Upper lobe of left lung (tissue), 4 donors: ENCODE measurements at regions not wholly inside any gene's neighbourhood (a gene's known extent, or its start where the extent isn't known, plus 50 kb on each side); places are given as distances from the start of the nearest gene placed in this dataset.

Experiments
- EP300 ChIP-seq, 4 donors: sonication (generic); formaldehyde crosslinking; IDR thresholded peaks; one replicate each; pipeline ENCODE4 v1.5.1; 2017; ENCODE audit warnings: antibody characterized with exemption in 4 of 4, control low read depth in 2 of 4
- POLR2A ChIP-seq, 4 donors: fragments of 450-650 bp; IDR thresholded peaks; one replicate each; pipeline ENCODE4 v1.5.1; 2016 to 2017; ENCODE audit warnings: antibody characterized with exemption in 4 of 4, mild to moderate bottlenecking in 2 of 4
- TF ChIP-seq, protein P1 (sequence below), 6 experiments: fragments of 450-650 bp in 4 of 6; fragments of 200-600 bp in 2 of 6; sonication (generic) in 2 of 6; IDR thresholded peaks; one replicate each; pipeline ENCODE4 v1.5.1; 2016 to 2019; ENCODE audit warnings: antibody characterized with exemption in 6 of 6

DNA sequence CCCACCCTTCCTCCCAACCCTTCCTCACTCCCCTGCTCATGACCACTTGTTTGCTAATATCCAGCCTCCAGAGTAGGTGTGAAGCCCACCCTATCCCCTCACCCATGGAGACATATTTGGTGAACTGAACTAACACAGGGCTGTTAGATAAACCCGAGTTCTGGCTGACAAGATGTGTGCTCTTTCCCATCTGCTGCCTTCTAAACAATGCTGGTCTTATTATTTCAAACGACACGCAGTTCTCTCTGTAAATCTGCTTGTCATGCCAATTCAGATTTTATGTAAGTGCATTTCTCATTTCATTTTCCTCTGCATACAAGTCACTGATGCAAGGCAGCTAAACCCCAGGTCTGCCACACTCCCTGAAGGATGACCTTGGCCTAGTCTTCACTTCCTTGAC, 343.0 kb upstream of the CDH5 start:
- TF ChIP-seq, protein P1, sequence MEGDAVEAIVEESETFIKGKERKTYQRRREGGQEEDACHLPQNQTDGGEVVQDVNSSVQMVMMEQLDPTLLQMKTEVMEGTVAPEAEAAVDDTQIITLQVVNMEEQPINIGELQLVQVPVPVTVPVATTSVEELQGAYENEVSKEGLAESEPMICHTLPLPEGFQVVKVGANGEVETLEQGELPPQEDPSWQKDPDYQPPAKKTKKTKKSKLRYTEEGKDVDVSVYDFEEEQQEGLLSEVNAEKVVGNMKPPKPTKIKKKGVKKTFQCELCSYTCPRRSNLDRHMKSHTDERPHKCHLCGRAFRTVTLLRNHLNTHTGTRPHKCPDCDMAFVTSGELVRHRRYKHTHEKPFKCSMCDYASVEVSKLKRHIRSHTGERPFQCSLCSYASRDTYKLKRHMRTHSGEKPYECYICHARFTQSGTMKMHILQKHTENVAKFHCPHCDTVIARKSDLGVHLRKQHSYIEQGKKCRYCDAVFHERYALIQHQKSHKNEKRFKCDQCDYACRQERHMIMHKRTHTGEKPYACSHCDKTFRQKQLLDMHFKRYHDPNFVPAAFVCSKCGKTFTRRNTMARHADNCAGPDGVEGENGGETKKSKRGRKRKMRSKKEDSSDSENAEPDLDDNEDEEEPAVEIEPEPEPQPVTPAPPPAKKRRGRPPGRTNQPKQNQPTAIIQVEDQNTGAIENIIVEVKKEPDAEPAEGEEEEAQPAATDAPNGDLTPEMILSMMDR (IDR thresholded peaks at IDR 0.05), result no peak
- TF ChIP-seq POLR2A (IDR thresholded peaks at IDR 0.05), result no peak
- no peak for TF ChIP-seq EP300 (IDR thresholded peaks at IDR 0.05)
